Heart left ventricle (tissue), 13 donors: ENCODE measurements at regions not wholly inside any gene's neighbourhood (a gene's known extent, or its start where the extent isn't known, plus 50 kb on each side); places are given as distances from the start of the nearest gene placed in this dataset.

Source experiments
- POLR2A ChIP-seq, 2 donors: fragments of 450-650 bp; IDR thresholded peaks; one replicate each; pipeline ENCODE4 v1.6.1; 2017; ENCODE audit warnings: antibody characterized with exemption in 2 of 2, mild to moderate bottlenecking in 2 of 2, moderate library complexity in 2 of 2
- TF ChIP-seq, protein P1 (sequence below), 12 donors: fragments of 200-600 bp; sonication (generic) in 4 of 12; IDR thresholded peaks; one replicate each; pipeline versions ENCODE4 v1.5.0 to v1.8.0; 2018 to 2022; ENCODE audit warnings: antibody characterized with exemption in 12 of 12, mild to moderate bottlenecking in 5 of 12
- donor health status: ischemic (EF 13 %, LVEDD 7.1; RV severe dilation, severe dysfunction).
- donor health status: DM: no; HTN: yes; CAD: no.
- donor health status: DM: no; HTN: no; CAD: no.
- donor health status: ischemic (EF 25% LVEDD 6.9; RV normal size, moderate dysfunction).
- donor health status: ischemic (EF 25% LVEDD 5.7; RV mildly dilated, moderate dysfunction).
- donor health status: ischemic (EF 35%, LVEDD 5.7; RV mildly dilated, moderate dysfunction).
- donor health status: nonischemic (EF 11% LVEDD 7.7; RV severe dilation, severe dysfunction).
- donor health status: DM: yes; HTN: yes; CAD: no.
- donor health status: PGD.
- donor health status: ischemic (EF 29% LVEDD 5.4; RV normal size, mild dysfunction).
- donor health status: nonischemic (EF 23%, LVEDD 6.1; RV moderate dilation, normal function).

DNA sequence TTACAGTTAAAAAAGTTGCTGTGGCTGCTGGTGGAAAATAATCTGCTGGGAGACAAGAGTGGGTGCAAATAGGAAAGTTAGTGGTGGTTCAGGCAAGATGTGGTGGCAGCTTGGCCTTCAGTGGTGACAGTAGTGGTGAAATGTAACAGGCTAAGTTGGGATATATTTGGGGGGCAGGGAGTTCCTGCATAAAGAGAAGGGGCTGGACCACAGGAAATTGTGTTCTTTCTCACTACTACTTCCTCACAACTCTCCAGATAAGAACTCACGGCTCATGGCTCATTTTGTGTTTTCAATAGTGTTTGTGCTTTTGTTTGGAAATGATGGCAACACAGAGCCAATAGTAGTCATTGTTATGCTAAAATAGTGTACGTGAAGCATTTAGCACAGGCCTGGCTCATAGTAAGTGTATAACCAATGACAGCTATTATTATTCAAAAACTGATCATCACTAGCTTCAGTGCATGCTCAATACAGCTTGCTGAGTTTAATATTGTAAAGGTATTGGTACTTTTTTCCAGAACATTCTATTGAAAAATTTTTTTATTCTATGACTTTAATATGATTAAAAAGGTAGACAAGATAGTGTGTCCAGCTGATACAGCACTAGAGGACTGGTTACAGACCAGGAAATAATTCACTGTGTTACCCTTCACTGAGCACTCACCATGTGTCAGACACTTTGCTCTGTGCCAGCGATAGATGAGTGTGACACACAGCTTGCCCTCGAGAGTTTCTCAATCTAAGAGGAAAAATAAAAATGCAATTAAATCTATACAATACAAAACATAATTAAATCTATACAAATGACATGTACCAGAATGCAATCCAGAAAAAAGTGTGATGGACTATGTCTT lies 209.8 kb downstream of the POU4F1 start:
- TF ChIP-seq, protein P1, sequence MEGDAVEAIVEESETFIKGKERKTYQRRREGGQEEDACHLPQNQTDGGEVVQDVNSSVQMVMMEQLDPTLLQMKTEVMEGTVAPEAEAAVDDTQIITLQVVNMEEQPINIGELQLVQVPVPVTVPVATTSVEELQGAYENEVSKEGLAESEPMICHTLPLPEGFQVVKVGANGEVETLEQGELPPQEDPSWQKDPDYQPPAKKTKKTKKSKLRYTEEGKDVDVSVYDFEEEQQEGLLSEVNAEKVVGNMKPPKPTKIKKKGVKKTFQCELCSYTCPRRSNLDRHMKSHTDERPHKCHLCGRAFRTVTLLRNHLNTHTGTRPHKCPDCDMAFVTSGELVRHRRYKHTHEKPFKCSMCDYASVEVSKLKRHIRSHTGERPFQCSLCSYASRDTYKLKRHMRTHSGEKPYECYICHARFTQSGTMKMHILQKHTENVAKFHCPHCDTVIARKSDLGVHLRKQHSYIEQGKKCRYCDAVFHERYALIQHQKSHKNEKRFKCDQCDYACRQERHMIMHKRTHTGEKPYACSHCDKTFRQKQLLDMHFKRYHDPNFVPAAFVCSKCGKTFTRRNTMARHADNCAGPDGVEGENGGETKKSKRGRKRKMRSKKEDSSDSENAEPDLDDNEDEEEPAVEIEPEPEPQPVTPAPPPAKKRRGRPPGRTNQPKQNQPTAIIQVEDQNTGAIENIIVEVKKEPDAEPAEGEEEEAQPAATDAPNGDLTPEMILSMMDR (IDR thresholded peaks at IDR 0.05) = no peak
- TF ChIP-seq POLR2A (IDR thresholded peaks at IDR 0.05) = no peak
